ENCODE measurements at regions not wholly inside any gene's neighbourhood (a gene's known extent, or its start where the extent isn't known, plus 50 kb on each side); places are given as distances from the start of the nearest gene placed in this dataset.

GRCh38 chr9:135006911-135007570 is 80.4 kb upstream of the OLFM1 start:
- H3K4me1 Mint-ChIP-seq, result no peaks in the 10 kb centered on the region
- H3K27ac Mint-ChIP-seq, result no peak overlapping the region
- H3K4me3 Mint-ChIP-seq, result no peak overlapping the region
- TF ChIP-seq, protein P1, sequence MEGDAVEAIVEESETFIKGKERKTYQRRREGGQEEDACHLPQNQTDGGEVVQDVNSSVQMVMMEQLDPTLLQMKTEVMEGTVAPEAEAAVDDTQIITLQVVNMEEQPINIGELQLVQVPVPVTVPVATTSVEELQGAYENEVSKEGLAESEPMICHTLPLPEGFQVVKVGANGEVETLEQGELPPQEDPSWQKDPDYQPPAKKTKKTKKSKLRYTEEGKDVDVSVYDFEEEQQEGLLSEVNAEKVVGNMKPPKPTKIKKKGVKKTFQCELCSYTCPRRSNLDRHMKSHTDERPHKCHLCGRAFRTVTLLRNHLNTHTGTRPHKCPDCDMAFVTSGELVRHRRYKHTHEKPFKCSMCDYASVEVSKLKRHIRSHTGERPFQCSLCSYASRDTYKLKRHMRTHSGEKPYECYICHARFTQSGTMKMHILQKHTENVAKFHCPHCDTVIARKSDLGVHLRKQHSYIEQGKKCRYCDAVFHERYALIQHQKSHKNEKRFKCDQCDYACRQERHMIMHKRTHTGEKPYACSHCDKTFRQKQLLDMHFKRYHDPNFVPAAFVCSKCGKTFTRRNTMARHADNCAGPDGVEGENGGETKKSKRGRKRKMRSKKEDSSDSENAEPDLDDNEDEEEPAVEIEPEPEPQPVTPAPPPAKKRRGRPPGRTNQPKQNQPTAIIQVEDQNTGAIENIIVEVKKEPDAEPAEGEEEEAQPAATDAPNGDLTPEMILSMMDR (IDR thresholded peaks at IDR 0.05; ENCODE audit: unreplicated experiment), result no peak
- H3K9me3 Mint-ChIP-seq, result peaks cover 11% of the 10 kb centered on the region
- peaks cover 8% of the 10 kb centered on the region for H3K27me3 Mint-ChIP-seq (ENCODE audit: low read depth)
- no peaks in the 10 kb centered on the region for H3K36me3 Mint-ChIP-seq
- no peak for DNase-seq (ENCODE audit: low spot score in 2 of 2, unreplicated experiment in 2 of 2)

- H3K4me1 Mint-ChIP-seq, result no peaks in the 10 kb centered on the region
- H3K27me3 Mint-ChIP-seq (ENCODE audit: low read depth), result peaks cover 8% of the 10 kb centered on the region
- DNase-seq (ENCODE audit: low spot score in 2 of 2, unreplicated experiment in 2 of 2), result no peak
- no peak overlapping the region for H3K27ac Mint-ChIP-seq
- H3K36me3 Mint-ChIP-seq, result no peaks in the 10 kb centered on the region
- H3K4me3 Mint-ChIP-seq, result no peak overlapping the region
- TF ChIP-seq, protein P1 (IDR thresholded peaks at IDR 0.05; ENCODE audit: unreplicated experiment), result no peak
- H3K9me3 Mint-ChIP-seq, result peaks cover 9% of the 10 kb centered on the region
Observed at GRCh38 chr9:135007601-135008000, 79.9 kb upstream of the OLFM1 start.

DNA sequence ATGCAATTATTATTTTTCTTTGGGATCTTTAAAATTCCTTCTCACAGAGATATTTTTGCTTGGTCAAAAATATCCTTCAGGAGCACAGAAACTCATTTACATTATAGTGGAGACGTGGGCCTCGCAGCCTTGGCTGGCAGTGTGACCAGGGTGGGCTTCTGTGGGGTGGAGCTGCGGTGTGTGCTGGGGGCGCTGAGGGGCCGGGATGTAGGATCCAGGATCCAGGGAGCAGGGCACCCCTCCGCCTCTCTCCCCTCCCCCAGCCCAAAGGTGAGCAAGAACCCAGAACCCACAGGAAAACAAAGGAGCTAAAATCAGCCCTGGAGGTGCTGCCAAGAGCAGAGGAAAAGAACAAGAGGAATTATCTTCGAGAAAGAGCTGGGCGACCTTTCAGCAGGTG is 79.1 kb upstream of the OLFM1 start:
- no peak overlapping the region for H3K27ac Mint-ChIP-seq
- no peak overlapping the region for H3K4me3 Mint-ChIP-seq
- H3K4me1 Mint-ChIP-seq, result no peaks in the 10 kb centered on the region
- H3K9me3 Mint-ChIP-seq, result peaks cover 5% of the 10 kb centered on the region
- no peaks in the 10 kb centered on the region for H3K36me3 Mint-ChIP-seq
- H3K27me3 Mint-ChIP-seq (ENCODE audit: low read depth), result peaks cover 8% of the 10 kb centered on the region
- DNase-seq (ENCODE audit: low spot score in 2 of 2, unreplicated experiment in 2 of 2), result no peak
- TF ChIP-seq, protein P1 (IDR thresholded peaks at IDR 0.05; ENCODE audit: unreplicated experiment), result no peak

- H3K27me3 Mint-ChIP-seq (ENCODE audit: low read depth), result peaks cover 12% of the 10 kb centered on the region
- H3K36me3 Mint-ChIP-seq, result no peaks in the 10 kb centered on the region
- peaks cover 1% of the 10 kb centered on the region for H3K9me3 Mint-ChIP-seq
- TF ChIP-seq, protein P1 (IDR thresholded peaks at IDR 0.05; ENCODE audit: unreplicated experiment), result no peak
- no peak overlapping the region for H3K27ac Mint-ChIP-seq
- DNase-seq (ENCODE audit: low spot score in 2 of 2, unreplicated experiment in 2 of 2), result no peak
- peaks cover 2% of the 10 kb centered on the region for H3K4me1 Mint-ChIP-seq
- no peak overlapping the region for H3K4me3 Mint-ChIP-seq
Observed at GRCh38 chr9:135009051-135009560, 78.4 kb upstream of the OLFM1 start.

GRCh38 chr9:135009794-135010585 is 77.5 kb upstream of the OLFM1 start:
- DNase-seq (ENCODE audit: low spot score in 2 of 2, unreplicated experiment in 2 of 2), result no peak
- Mint-ChIP-seq H3K27me3 (ENCODE audit: low read depth) (peaks cover 16% of the 10 kb centered on the region), H3K9me3 (no peaks in the 10 kb centered on the region), H3K27ac (no peak overlapping the region), H3K4me1 (peaks cover 2% of the 10 kb centered on the region), H3K36me3 (no peaks in the 10 kb centered on the region), H3K4me3 (no peak overlapping the region)
- TF ChIP-seq, protein P1 (IDR thresholded peaks at IDR 0.05; ENCODE audit: unreplicated experiment), result no peak

Data from mesothelial cell of epicardium (in vitro differentiated cells).